ENCODE measurements at regions not wholly inside any gene's neighbourhood (a gene's known extent, or its start where the extent isn't known, plus 50 kb on each side); places are given as distances from the start of the nearest gene placed in this dataset.
A peak's percentile ranks its signal among the peaks of the same experiment; 100 is the strongest.

- Mint-ChIP-seq H3K27me3 (ENCODE audit: low read depth) (no peaks in the 10 kb centered on the region), H3K27ac (no peak overlapping the region), H3K4me1 (peaks cover 38% of the 10 kb centered on the region), H3K4me3 (no peak overlapping the region), H3K36me3 (no peaks in the 10 kb centered on the region), H3K9me3 (peaks cover 7% of the 10 kb centered on the region; the same call in 1 of the 2 replicates)
- ChIA-PET POLR2A (no interaction called here), CTCF (interaction anchor here (0.6 kb wide), 1 partner anchor 1654 kb away, joined by 3 read pairs; no protein-coding TSS in a partner anchor)
- TF ChIP-seq CREM (CRISPR knock-in tag; IDR thresholded peaks at IDR 0.05) = no peak
- TF ChIP-seq GRHL2 (CRISPR knock-in tag; IDR thresholded peaks at IDR 0.05; ENCODE audit: insufficient replicate concordance, severe bottlenecking) = no peak
- no peak for TF ChIP-seq ZNF317 (CRISPR knock-in tag; IDR thresholded peaks at IDR 0.05; ENCODE audit: borderline replicate concordance, low read depth)
- TF ChIP-seq SMAD3 (CRISPR knock-in tag; IDR thresholded peaks at IDR 0.05; ENCODE audit: borderline replicate concordance) = no peak
- TF ChIP-seq HMGA2 (CRISPR knock-in tag; IDR thresholded peaks at IDR 0.05) = no peak
- TF ChIP-seq ATF1 (CRISPR knock-in tag; IDR thresholded peaks at IDR 0.05) = no peak
- no peak for TF ChIP-seq ESRRA (CRISPR knock-in tag; IDR thresholded peaks at IDR 0.05; ENCODE audit: borderline replicate concordance)
- no peak for TF ChIP-seq ATF3 (CRISPR knock-in tag; conservative IDR thresholded peaks at IDR 0.05)
- no peak for TF ChIP-seq ETV6 (CRISPR knock-in tag; IDR thresholded peaks at IDR 0.05)
- TF ChIP-seq ZNF138 (CRISPR knock-in tag; conservative IDR thresholded peaks at IDR 0.05) = no peak
- TF ChIP-seq, protein P1, sequence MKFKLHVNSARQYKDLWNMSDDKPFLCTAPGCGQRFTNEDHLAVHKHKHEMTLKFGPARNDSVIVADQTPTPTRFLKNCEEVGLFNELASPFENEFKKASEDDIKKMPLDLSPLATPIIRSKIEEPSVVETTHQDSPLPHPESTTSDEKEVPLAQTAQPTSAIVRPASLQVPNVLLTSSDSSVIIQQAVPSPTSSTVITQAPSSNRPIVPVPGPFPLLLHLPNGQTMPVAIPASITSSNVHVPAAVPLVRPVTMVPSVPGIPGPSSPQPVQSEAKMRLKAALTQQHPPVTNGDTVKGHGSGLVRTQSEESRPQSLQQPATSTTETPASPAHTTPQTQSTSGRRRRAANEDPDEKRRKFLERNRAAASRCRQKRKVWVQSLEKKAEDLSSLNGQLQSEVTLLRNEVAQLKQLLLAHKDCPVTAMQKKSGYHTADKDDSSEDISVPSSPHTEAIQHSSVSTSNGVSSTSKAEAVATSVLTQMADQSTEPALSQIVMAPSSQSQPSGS (CRISPR knock-in tag; IDR thresholded peaks at IDR 0.05; ENCODE audit: borderline replicate concordance, low read depth) = no peak
- TF ChIP-seq KAT7 (CRISPR knock-in tag; IDR thresholded peaks at IDR 0.05; ENCODE audit: borderline replicate concordance) = no peak
- DNase-seq (ENCODE audit: low spot score) (no peak), ATAC-seq (no peak)
These were observed 158.0 kb upstream of the TMC3 start for GRCh38 chr15:81532001-81532400.

DNA sequence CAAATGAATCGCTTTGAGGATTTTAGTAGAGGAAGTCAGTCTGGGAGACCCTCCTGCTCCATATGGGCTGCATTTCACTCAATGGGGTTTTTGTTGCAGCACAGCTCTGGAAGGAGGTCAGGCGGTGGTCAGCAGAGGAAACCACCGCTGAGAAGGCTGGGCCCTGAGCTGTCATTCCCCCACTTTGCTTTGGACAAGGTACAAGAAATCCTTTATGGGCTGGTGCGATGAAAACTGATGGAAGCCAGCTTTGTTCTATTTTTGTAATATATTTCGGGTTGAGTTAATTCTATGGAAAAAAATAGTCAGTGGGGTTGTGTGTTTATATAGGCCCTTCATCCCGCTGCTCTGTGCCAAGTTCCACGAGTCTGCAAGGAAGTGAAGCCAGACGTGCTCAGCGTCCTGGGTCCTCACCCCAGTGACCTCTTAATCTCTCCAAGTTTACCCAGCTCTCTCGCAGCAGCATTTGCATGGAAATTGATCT lies 157.1 kb upstream of the TMC3 start:
- Mint-ChIP-seq H3K27me3 (ENCODE audit: low read depth) (no peaks in the 10 kb centered on the region), H3K4me1 (peaks cover 38% of the 10 kb centered on the region), H3K9me3 (peaks cover 8% of the 10 kb centered on the region; the same call in 1 of the 2 replicates), H3K27ac (0 out of 2 replicates have a peak overlapping the region, but pooled peaks have one; percentile 23), H3K36me3 (no peaks in the 10 kb centered on the region), H3K4me3 (peak overlapping the region; percentile 46)
- TF ChIP-seq TCF7 (CRISPR knock-in tag; IDR thresholded peaks at IDR 0.05; ENCODE audit: low read depth) (no peak), ZNF671 (CRISPR knock-in tag; IDR thresholded peaks at IDR 0.05) (no peak), PRRX2 (CRISPR knock-in tag; IDR thresholded peaks at IDR 0.05) (no peak), NR2C2 (CRISPR knock-in tag; IDR thresholded peaks at IDR 0.05) (no peak), ZSCAN18 (CRISPR knock-in tag; IDR thresholded peaks at IDR 0.05) (no peak), ARID4B (CRISPR knock-in tag; IDR thresholded peaks at IDR 0.05; ENCODE audit: borderline replicate concordance) (no peak), JUN (CRISPR knock-in tag; IDR thresholded peaks at IDR 0.05) (no peak)
- DNase-seq (ENCODE audit: low spot score) = peak; percentile 16
- CTCF ChIA-PET = interaction anchor here (0.6 to 0.8 kb wide), 2 partner anchors 265 to 1653 kb away, joined by 3 read pairs; no protein-coding TSS in a partner anchor
- peak; percentile 81 for ATAC-seq
- POLR2A ChIA-PET = no interaction called here
